ENCODE measurements at regions not wholly inside any gene's neighbourhood (a gene's known extent, or its start where the extent isn't known, plus 50 kb on each side); places are given as distances from the start of the nearest gene placed in this dataset.

- H3K4ac ChIP-seq (ENCODE audit: low read length), result no peak overlapping the region
- H3K4me2 ChIP-seq (ENCODE audit: insufficient read depth, low read length, poor library complexity, severe bottlenecking), result no peak overlapping the region
- no peaks in the 10 kb centered on the region for H3K27me3 ChIP-seq (ENCODE audit: control insufficient read depth in 3 of 3, insufficient read depth in 3 of 3, low read depth in 1 of 3, low read length in 3 of 3)
- H3K23ac ChIP-seq (ENCODE audit: low read depth, low read length, poor library complexity), result no peak overlapping the region
- no peak overlapping the region for H3K27ac ChIP-seq (replicated peaks; ENCODE audit: low read length)
- H2AFZ ChIP-seq (ENCODE audit: low read length), result no peak overlapping the region
- H3K18ac ChIP-seq (ENCODE audit: low read length), result no peak overlapping the region
- no peak for DNase-seq (ENCODE audit: low spot score)
- H3K36me3 ChIP-seq (replicated peaks in 1 of 2; ENCODE audit: control insufficient read depth in 2 of 2, insufficient read depth in 2 of 2, low read length in 2 of 2), result no peaks in the 10 kb centered on the region
- no peak overlapping the region for H3K9ac ChIP-seq (ENCODE audit: low read depth, low read length, poor library complexity)
- H2BK15ac ChIP-seq (ENCODE audit: low read length), result no peak overlapping the region
- no peak overlapping the region for H3K14ac ChIP-seq (ENCODE audit: low read length)
- H2AK5ac ChIP-seq (ENCODE audit: low read depth, low read length), result no peak overlapping the region
- H4K91ac ChIP-seq (ENCODE audit: low read depth, low read length, poor library complexity), result no peak overlapping the region
- no CpG with 5 or more reads among the region's 4 CpGs for WGBS, 2 donors (ENCODE audit: extremely low coverage in 2 of 2, insufficient read length in 2 of 2, insufficient replicate concordance in 1 of 2)
- no peak overlapping the region for H2BK12ac ChIP-seq (ENCODE audit: low read length)
- no peaks in the 10 kb centered on the region for H3K9me3 ChIP-seq (replicated peaks in 1 of 2; ENCODE audit: control insufficient read depth in 2 of 2, insufficient read depth in 1 of 2, low read depth in 1 of 2, low read length in 2 of 2)
- H3K4me1 ChIP-seq (ENCODE audit: control insufficient read depth in 2 of 2, insufficient read depth in 1 of 2, low read depth in 1 of 2, low read length in 2 of 2), result peaks cover 0 to 2% of the 10 kb centered on the region in 2 donors
- H3K4me3 ChIP-seq (ENCODE audit: low read length in 2 of 2), result no peak overlapping the region
- H4K8ac ChIP-seq (ENCODE audit: low read depth, low read length), result no peak overlapping the region
- H3K79me1 ChIP-seq (ENCODE audit: low read depth, low read length), result no peaks in the 10 kb centered on the region
- no peak overlapping the region for H2BK5ac ChIP-seq (ENCODE audit: low read length)
- no peak overlapping the region for H2BK120ac ChIP-seq (ENCODE audit: low read depth, low read length)
Measured at GRCh38 chr5:133843911-133844310, 124.5 kb downstream of the C5orf15 start.

GRCh38 chr5:133842846-133843611 is 125.4 kb downstream of the C5orf15 start:
- no CpG with 5 or more reads among the region's 11 CpGs for WGBS, 2 donors (ENCODE audit: extremely low coverage in 2 of 2, insufficient read length in 2 of 2, insufficient replicate concordance in 1 of 2)
- no peak overlapping the region for H3K4ac ChIP-seq (ENCODE audit: low read length)
- H2BK5ac ChIP-seq (ENCODE audit: low read length), result no peak overlapping the region
- no peak overlapping the region for H4K91ac ChIP-seq (ENCODE audit: low read depth, low read length, poor library complexity)
- no peak overlapping the region for H3K27ac ChIP-seq (replicated peaks; ENCODE audit: low read length)
- H3K9me3 ChIP-seq (replicated peaks in 1 of 2; ENCODE audit: control insufficient read depth in 2 of 2, insufficient read depth in 1 of 2, low read depth in 1 of 2, low read length in 2 of 2), result no peaks in the 10 kb centered on the region
- no peak overlapping the region for H3K9ac ChIP-seq (ENCODE audit: low read depth, low read length, poor library complexity)
- H3K18ac ChIP-seq (ENCODE audit: low read length), result no peak overlapping the region
- no peak overlapping the region for H2BK15ac ChIP-seq (ENCODE audit: low read length)
- H2AK5ac ChIP-seq (ENCODE audit: low read depth, low read length), result no peak overlapping the region
- no peak overlapping the region for H2BK120ac ChIP-seq (ENCODE audit: low read depth, low read length)
- H3K4me3 ChIP-seq (ENCODE audit: low read length in 2 of 2), result no peak overlapping the region
- no peaks in the 10 kb centered on the region for H3K79me1 ChIP-seq (ENCODE audit: low read depth, low read length)
- H4K8ac ChIP-seq (ENCODE audit: low read depth, low read length), result no peak overlapping the region
- H3K27me3 ChIP-seq (ENCODE audit: control insufficient read depth in 3 of 3, insufficient read depth in 3 of 3, low read depth in 1 of 3, low read length in 3 of 3), result no peaks in the 10 kb centered on the region
- no peak overlapping the region for H2AFZ ChIP-seq (ENCODE audit: low read length)
- no peak for DNase-seq (ENCODE audit: low spot score)
- no peak overlapping the region for H3K14ac ChIP-seq (ENCODE audit: low read length)
- no peak overlapping the region for H3K23ac ChIP-seq (ENCODE audit: low read depth, low read length, poor library complexity)
- no peaks in the 10 kb centered on the region for H3K36me3 ChIP-seq (replicated peaks in 1 of 2; ENCODE audit: control insufficient read depth in 2 of 2, insufficient read depth in 2 of 2, low read length in 2 of 2)
- peaks cover 0 to 2% of the 10 kb centered on the region in 2 donors for H3K4me1 ChIP-seq (ENCODE audit: control insufficient read depth in 2 of 2, insufficient read depth in 1 of 2, low read depth in 1 of 2, low read length in 2 of 2)
- no peak overlapping the region for H2BK12ac ChIP-seq (ENCODE audit: low read length)
- H3K4me2 ChIP-seq (ENCODE audit: insufficient read depth, low read length, poor library complexity, severe bottlenecking), result no peak overlapping the region

GRCh38 chr5:133841831-133842750 is 126.3 kb downstream of the C5orf15 start:
- no peak overlapping the region for H2AFZ ChIP-seq (ENCODE audit: low read length)
- H3K79me1 ChIP-seq (ENCODE audit: low read depth, low read length), result no peaks in the 10 kb centered on the region
- no peaks in the 10 kb centered on the region for H3K9me3 ChIP-seq (replicated peaks in 1 of 2; ENCODE audit: control insufficient read depth in 2 of 2, insufficient read depth in 1 of 2, low read depth in 1 of 2, low read length in 2 of 2)
- WGBS, 2 donors (ENCODE audit: extremely low coverage in 2 of 2, insufficient read length in 2 of 2, insufficient replicate concordance in 1 of 2), result no CpG with 5 or more reads among the region's 11 CpGs
- no peak overlapping the region for H2BK120ac ChIP-seq (ENCODE audit: low read depth, low read length)
- no peak overlapping the region for H3K27ac ChIP-seq (replicated peaks; ENCODE audit: low read length)
- no peak overlapping the region for H4K91ac ChIP-seq (ENCODE audit: low read depth, low read length, poor library complexity)
- no peak overlapping the region for H2BK12ac ChIP-seq (ENCODE audit: low read length)
- H3K9ac ChIP-seq (ENCODE audit: low read depth, low read length, poor library complexity), result no peak overlapping the region
- H2AK5ac ChIP-seq (ENCODE audit: low read depth, low read length), result no peak overlapping the region
- H3K18ac ChIP-seq (ENCODE audit: low read length), result no peak overlapping the region
- H3K4me2 ChIP-seq (ENCODE audit: insufficient read depth, low read length, poor library complexity, severe bottlenecking), result no peak overlapping the region
- no peak overlapping the region for H2BK15ac ChIP-seq (ENCODE audit: low read length)
- H3K23ac ChIP-seq (ENCODE audit: low read depth, low read length, poor library complexity), result no peak overlapping the region
- no peaks in the 10 kb centered on the region for H3K27me3 ChIP-seq (ENCODE audit: control insufficient read depth in 3 of 3, insufficient read depth in 3 of 3, low read depth in 1 of 3, low read length in 3 of 3)
- H2BK5ac ChIP-seq (ENCODE audit: low read length), result no peak overlapping the region
- no peak overlapping the region for H3K14ac ChIP-seq (ENCODE audit: low read length)
- H3K4me3 ChIP-seq (ENCODE audit: low read length in 2 of 2), result no peak overlapping the region
- no peak overlapping the region for H3K4ac ChIP-seq (ENCODE audit: low read length)
- no peak overlapping the region for H4K8ac ChIP-seq (ENCODE audit: low read depth, low read length)
- no peak for DNase-seq (ENCODE audit: low spot score)
- H3K36me3 ChIP-seq (replicated peaks in 1 of 2; ENCODE audit: control insufficient read depth in 2 of 2, insufficient read depth in 2 of 2, low read length in 2 of 2), result no peaks in the 10 kb centered on the region
- peaks cover 0 to 2% of the 10 kb centered on the region in 2 donors for H3K4me1 ChIP-seq (ENCODE audit: control insufficient read depth in 2 of 2, insufficient read depth in 1 of 2, low read depth in 1 of 2, low read length in 2 of 2)

- Histone ChIP-seq H4K8ac (ENCODE audit: low read depth, low read length) (no peak overlapping the region), H3K4ac (ENCODE audit: low read length) (no peak overlapping the region), H3K27me3 (ENCODE audit: control insufficient read depth in 3 of 3, insufficient read depth in 3 of 3, low read depth in 1 of 3, low read length in 3 of 3) (no peaks in the 10 kb centered on the region), H3K9me3 (replicated peaks in 1 of 2; ENCODE audit: control insufficient read depth in 2 of 2, insufficient read depth in 1 of 2, low read depth in 1 of 2, low read length in 2 of 2) (no peaks in the 10 kb centered on the region), H3K14ac (ENCODE audit: low read length) (no peak overlapping the region), H2BK120ac (ENCODE audit: low read depth, low read length) (no peak overlapping the region), H3K4me2 (ENCODE audit: insufficient read depth, low read length, poor library complexity, severe bottlenecking) (no peak overlapping the region), H2BK12ac (ENCODE audit: low read length) (no peak overlapping the region), H2BK5ac (ENCODE audit: low read length) (no peak overlapping the region), H3K18ac (ENCODE audit: low read length) (no peak overlapping the region), H2AFZ (ENCODE audit: low read length) (no peak overlapping the region), H3K23ac (ENCODE audit: low read depth, low read length, poor library complexity) (no peak overlapping the region), H3K4me3 (ENCODE audit: low read length in 2 of 2) (no peak overlapping the region), H3K9ac (ENCODE audit: low read depth, low read length, poor library complexity) (no peak overlapping the region), H3K36me3 (replicated peaks in 1 of 2; ENCODE audit: control insufficient read depth in 2 of 2, insufficient read depth in 2 of 2, low read length in 2 of 2) (no peaks in the 10 kb centered on the region), H3K79me1 (ENCODE audit: low read depth, low read length) (no peaks in the 10 kb centered on the region), H3K27ac (replicated peaks; ENCODE audit: low read length) (no peak overlapping the region), H4K91ac (ENCODE audit: low read depth, low read length, poor library complexity) (no peak overlapping the region), H2BK15ac (ENCODE audit: low read length) (no peak overlapping the region), H3K4me1 (ENCODE audit: control insufficient read depth in 2 of 2, insufficient read depth in 1 of 2, low read depth in 1 of 2, low read length in 2 of 2) (peaks cover 0 to 2% of the 10 kb centered on the region in 2 donors), H2AK5ac (ENCODE audit: low read depth, low read length) (no peak overlapping the region)
- no peak for DNase-seq (ENCODE audit: low spot score)
- WGBS, 2 donors (ENCODE audit: extremely low coverage in 2 of 2, insufficient read length in 2 of 2, insufficient replicate concordance in 1 of 2), result no CpG with 5 or more reads among the region's 2 CpGs
Measured at GRCh38 chr5:133840168-133840567, 128.3 kb downstream of the C5orf15 start.
